SK-N-MC (cell line): ENCODE measurements at regions not wholly inside any gene's neighbourhood (a gene's known extent, or its start where the extent isn't known, plus 50 kb on each side); places are given as distances from the start of the nearest gene placed in this dataset.

Experiments
- EZH2 ChIP-seq: fragments of 200-600 bp; sonication (generic); IDR thresholded peaks from one replicate; pipeline ENCODE4 v1.6.1; 2017; ENCODE audit warnings: antibody characterized with exemption
- FOXP2 ChIP-seq: optimal IDR thresholded peaks from 2 replicates; pipeline ENCODE3; 2011; ENCODE audit warnings: mild to moderate bottlenecking, moderate library complexity; ENCODE audit not compliant: insufficient read depth; ENCODE audit errors: extremely low read length, control extremely low read depth
- POLR2AphosphoS5 ChIP-seq: IDR thresholded peaks from 2 replicates; pipeline ENCODE4 v1.6.1; 2012; ENCODE audit warnings: mild to moderate bottlenecking, low read depth, low read length, borderline replicate concordance

GRCh38 chr11:129655247-129655832 is 160.3 kb upstream of the TMEM45B start:
- TF ChIP-seq FOXP2, result no peak
- no peak for TF ChIP-seq POLR2AphosphoS5
- no peak for TF ChIP-seq EZH2
